Neural cell (in vitro differentiated cells): ENCODE measurements at regions not wholly inside any gene's neighbourhood (a gene's known extent, or its start where the extent isn't known, plus 50 kb on each side); places are given as distances from the start of the nearest gene placed in this dataset.

Experiments used
- H2AFZ ChIP-seq: fragments of 200-600, 300-800 bp; sonication (generic), shearing (Covaris generic); 2 replicates; pipeline ENCODE4 v1.6.0; 2014; ENCODE audit warnings: low read depth, mild to moderate bottlenecking, antibody characterized with exemption, low read length, moderate library complexity
- H3F3A ChIP-seq: fragments of 200-600 bp; shearing (Covaris generic); 2 replicates; pipeline ENCODE4 v1.6.1; 2016; ENCODE audit warnings: mild to moderate bottlenecking, moderate library complexity, mixed read lengths, antibody characterized with exemption, low read length; ENCODE audit not compliant: insufficient read depth, poor library complexity, severe bottlenecking
- H3K27ac ChIP-seq: fragments of 200-600, 300-800 bp; sonication (generic), shearing (Covaris generic); 2 replicates; pipeline ENCODE4 v1.5.1; 2014; ENCODE audit warnings: mild to moderate bottlenecking, low read length, moderate library complexity
- H3K27me3 ChIP-seq: fragments of 300-800, 200-600 bp; sonication (generic), shearing (Covaris generic); 2 replicates; pipeline ENCODE4 v1.6.0; 2014; ENCODE audit warnings: mild to moderate bottlenecking, low read depth, low read length, moderate library complexity; ENCODE audit not compliant: insufficient read depth
- H3K36me3 ChIP-seq: fragments of 300-800, 200-600 bp; sonication (generic), shearing (Covaris generic); 2 replicates; pipeline ENCODE4 v1.5.1; 2014; ENCODE audit warnings: mild to moderate bottlenecking, antibody characterized with exemption, low read length, moderate library complexity; ENCODE audit not compliant: insufficient read depth
- H3K4me2 ChIP-seq: fragments of 300-800, 200-600 bp; sonication (generic), shearing (Covaris generic); 2 replicates; pipeline ENCODE4 v1.6.0; 2014; ENCODE audit warnings: mild to moderate bottlenecking, low read length
- H3K4me3 ChIP-seq: fragments of 300-800, 200-600 bp; sonication (generic), shearing (Covaris generic); 2 replicates; pipeline ENCODE4 v1.5.1; 2014; ENCODE audit warnings: mild to moderate bottlenecking, low read length, moderate library complexity
- H3K79me2 ChIP-seq: fragments of 200-600 bp; shearing (Covaris generic); replicated peaks from 2 replicates; pipeline ENCODE4 v1.6.0; 2014; ENCODE audit warnings: mild to moderate bottlenecking, low read length, moderate library complexity; ENCODE audit not compliant: insufficient read depth
- H3K9ac ChIP-seq: fragments of 300-800, 200-600 bp; sonication (generic), shearing (Covaris generic); 2 replicates; pipeline ENCODE4 v1.6.1; 2016; ENCODE audit warnings: mild to moderate bottlenecking, low read length, mixed read lengths
- H3K9me2 ChIP-seq: fragments of 200-600 bp; shearing (Covaris generic); 2 replicates; pipeline ENCODE4 v1.6.1; 2016; ENCODE audit warnings: mild to moderate bottlenecking, low read length, mixed read lengths; ENCODE audit not compliant: insufficient read depth
- H3K9me3 ChIP-seq: fragments of 200-600, 300-800 bp; sonication (generic), shearing (Covaris generic); 2 replicates; pipeline ENCODE4 v1.6.1; 2016; ENCODE audit warnings: mild to moderate bottlenecking, mixed run types, low read length, moderate library complexity, mixed read lengths
- H4K20me1 ChIP-seq: fragments of 200-600 bp; shearing (Covaris generic); 2 replicates; pipeline ENCODE4 v1.6.1; 2016; ENCODE audit warnings: mild to moderate bottlenecking, mixed run types; ENCODE audit not compliant: insufficient read depth
- EP300 ChIP-seq: fragments of 450-650 bp; conservative IDR thresholded peaks from 2 replicates; pipeline ENCODE4 v1.6.1; 2014; ENCODE audit warnings: antibody characterized with exemption, mild to moderate bottlenecking, moderate library complexity; ENCODE audit not compliant: poor library complexity, severe bottlenecking
- EZH2 ChIP-seq: fragments of 200-600, 300-800 bp; shearing (Covaris generic), sonication (generic); IDR thresholded peaks from 2 replicates; pipeline ENCODE4 v1.6.1; 2014; ENCODE audit warnings: antibody characterized with exemption, low read length, borderline replicate concordance, mild to moderate bottlenecking; ENCODE audit not compliant: insufficient read depth, poor library complexity, severe bottlenecking
- MXI1 ChIP-seq: fragments of 450-650 bp; conservative IDR thresholded peaks from 2 replicates; pipeline ENCODE4 v1.6.1; 2014; ENCODE audit warnings: antibody characterized with exemption, mild to moderate bottlenecking; ENCODE audit not compliant: poor library complexity, severe bottlenecking
- POLR2AphosphoS5 ChIP-seq: IDR thresholded peaks from 2 replicates; pipeline ENCODE4 v1.6.1; 2012
- RAD21 ChIP-seq: fragments of 450-650 bp; conservative IDR thresholded peaks from 2 replicates; pipeline ENCODE4 v1.6.1; 2014; ENCODE audit warnings: antibody characterized with exemption, mild to moderate bottlenecking, moderate library complexity
- SMC3 ChIP-seq: fragments of 450-650 bp; conservative IDR thresholded peaks from 2 replicates; pipeline ENCODE4 v1.6.1; 2014; ENCODE audit warnings: antibody characterized with exemption, mild to moderate bottlenecking, moderate library complexity; ENCODE audit not compliant: poor library complexity
- TAF1 ChIP-seq: IDR thresholded peaks from 2 replicates; pipeline ENCODE4 v1.6.1; 2012; ENCODE audit warnings: low read depth
- TF ChIP-seq, protein P1 (sequence below): IDR thresholded peaks from 2 replicates; pipeline ENCODE4 v1.6.1; 2012; ENCODE audit warnings: borderline replicate concordance
- TF ChIP-seq, protein P2 (sequence below): fragments of 450-650 bp; IDR thresholded peaks from 2 replicates; pipeline ENCODE4 v1.5.1; 2014; ENCODE audit warnings: antibody characterized with exemption, mild to moderate bottlenecking, moderate library complexity; ENCODE audit not compliant: poor library complexity, severe bottlenecking

DNA sequence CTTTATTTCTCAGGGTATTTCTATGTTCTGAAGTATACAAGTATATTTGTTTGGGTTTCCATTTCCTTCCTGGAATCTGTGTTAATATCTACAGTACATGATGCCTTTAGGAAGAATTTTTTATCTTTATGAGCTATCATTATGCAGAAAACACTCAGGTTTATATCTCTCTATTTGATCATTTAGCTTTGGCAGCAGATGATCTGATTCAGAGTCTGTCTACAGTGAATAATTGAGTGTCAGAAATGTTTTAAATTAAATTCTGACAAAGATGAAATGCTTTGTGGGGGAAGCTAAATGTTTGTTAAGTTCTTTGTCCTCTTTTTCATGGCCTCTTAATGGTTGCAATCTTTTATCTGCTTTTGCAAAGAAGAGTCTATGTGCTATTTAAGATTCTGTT, 2141.0 kb upstream of the ACO1 start:
- no peak for TF ChIP-seq MXI1
- TF ChIP-seq SMC3: no peak
- no peak for TF ChIP-seq POLR2AphosphoS5
- no peak for TF ChIP-seq EZH2
- no peak for TF ChIP-seq EP300
- TF ChIP-seq RAD21: no peak
- no peak for TF ChIP-seq TAF1
- TF ChIP-seq, protein P1, sequence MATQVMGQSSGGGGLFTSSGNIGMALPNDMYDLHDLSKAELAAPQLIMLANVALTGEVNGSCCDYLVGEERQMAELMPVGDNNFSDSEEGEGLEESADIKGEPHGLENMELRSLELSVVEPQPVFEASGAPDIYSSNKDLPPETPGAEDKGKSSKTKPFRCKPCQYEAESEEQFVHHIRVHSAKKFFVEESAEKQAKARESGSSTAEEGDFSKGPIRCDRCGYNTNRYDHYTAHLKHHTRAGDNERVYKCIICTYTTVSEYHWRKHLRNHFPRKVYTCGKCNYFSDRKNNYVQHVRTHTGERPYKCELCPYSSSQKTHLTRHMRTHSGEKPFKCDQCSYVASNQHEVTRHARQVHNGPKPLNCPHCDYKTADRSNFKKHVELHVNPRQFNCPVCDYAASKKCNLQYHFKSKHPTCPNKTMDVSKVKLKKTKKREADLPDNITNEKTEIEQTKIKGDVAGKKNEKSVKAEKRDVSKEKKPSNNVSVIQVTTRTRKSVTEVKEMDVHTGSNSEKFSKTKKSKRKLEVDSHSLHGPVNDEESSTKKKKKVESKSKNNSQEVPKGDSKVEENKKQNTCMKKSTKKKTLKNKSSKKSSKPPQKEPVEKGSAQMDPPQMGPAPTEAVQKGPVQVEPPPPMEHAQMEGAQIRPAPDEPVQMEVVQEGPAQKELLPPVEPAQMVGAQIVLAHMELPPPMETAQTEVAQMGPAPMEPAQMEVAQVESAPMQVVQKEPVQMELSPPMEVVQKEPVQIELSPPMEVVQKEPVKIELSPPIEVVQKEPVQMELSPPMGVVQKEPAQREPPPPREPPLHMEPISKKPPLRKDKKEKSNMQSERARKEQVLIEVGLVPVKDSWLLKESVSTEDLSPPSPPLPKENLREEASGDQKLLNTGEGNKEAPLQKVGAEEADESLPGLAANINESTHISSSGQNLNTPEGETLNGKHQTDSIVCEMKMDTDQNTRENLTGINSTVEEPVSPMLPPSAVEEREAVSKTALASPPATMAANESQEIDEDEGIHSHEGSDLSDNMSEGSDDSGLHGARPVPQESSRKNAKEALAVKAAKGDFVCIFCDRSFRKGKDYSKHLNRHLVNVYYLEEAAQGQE: no peak
- TF ChIP-seq, protein P2, sequence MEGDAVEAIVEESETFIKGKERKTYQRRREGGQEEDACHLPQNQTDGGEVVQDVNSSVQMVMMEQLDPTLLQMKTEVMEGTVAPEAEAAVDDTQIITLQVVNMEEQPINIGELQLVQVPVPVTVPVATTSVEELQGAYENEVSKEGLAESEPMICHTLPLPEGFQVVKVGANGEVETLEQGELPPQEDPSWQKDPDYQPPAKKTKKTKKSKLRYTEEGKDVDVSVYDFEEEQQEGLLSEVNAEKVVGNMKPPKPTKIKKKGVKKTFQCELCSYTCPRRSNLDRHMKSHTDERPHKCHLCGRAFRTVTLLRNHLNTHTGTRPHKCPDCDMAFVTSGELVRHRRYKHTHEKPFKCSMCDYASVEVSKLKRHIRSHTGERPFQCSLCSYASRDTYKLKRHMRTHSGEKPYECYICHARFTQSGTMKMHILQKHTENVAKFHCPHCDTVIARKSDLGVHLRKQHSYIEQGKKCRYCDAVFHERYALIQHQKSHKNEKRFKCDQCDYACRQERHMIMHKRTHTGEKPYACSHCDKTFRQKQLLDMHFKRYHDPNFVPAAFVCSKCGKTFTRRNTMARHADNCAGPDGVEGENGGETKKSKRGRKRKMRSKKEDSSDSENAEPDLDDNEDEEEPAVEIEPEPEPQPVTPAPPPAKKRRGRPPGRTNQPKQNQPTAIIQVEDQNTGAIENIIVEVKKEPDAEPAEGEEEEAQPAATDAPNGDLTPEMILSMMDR: no peak
- Histone ChIP-seq H3K9ac (no peak overlapping the region), H3K4me3 (no peak overlapping the region), H3K27me3 (no peaks in the 10 kb centered on the region), H4K20me1 (no peaks in the 10 kb centered on the region), H3K9me3 (no peaks in the 10 kb centered on the region), H2AFZ (no peak overlapping the region), H3K4me2 (no peak overlapping the region), H3K9me2 (no peaks in the 10 kb centered on the region), H3F3A (no peaks in the 10 kb centered on the region), H3K36me3 (no peaks in the 10 kb centered on the region), H3K79me2 (no peaks in the 10 kb centered on the region), H3K27ac (no peak overlapping the region)

DNA sequence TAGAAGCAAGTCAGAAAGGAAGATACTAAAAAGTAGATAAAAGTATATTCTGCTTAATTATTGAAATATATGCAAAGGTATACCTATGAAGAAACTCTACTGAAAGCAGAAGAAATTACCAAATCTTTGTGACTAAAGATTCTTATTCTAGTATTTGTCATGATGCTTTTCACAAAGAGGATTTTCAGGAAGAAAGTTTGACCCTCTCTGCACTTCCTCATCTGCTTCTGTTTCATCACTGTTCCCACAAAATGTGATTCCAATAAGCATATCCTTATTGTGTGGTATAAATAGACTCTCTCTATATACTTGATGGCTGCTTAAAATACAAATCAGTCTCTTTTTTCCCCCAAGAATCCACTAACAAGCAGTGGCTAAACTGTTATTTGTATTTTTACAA, 2139.6 kb upstream of the ACO1 start:
- Histone ChIP-seq H3K4me2 (no peak overlapping the region), H3K27me3 (no peaks in the 10 kb centered on the region), H3K9me2 (no peaks in the 10 kb centered on the region), H4K20me1 (no peaks in the 10 kb centered on the region), H3K9ac (no peak overlapping the region), H3K4me3 (no peak overlapping the region), H3K9me3 (no peaks in the 10 kb centered on the region), H3F3A (no peaks in the 10 kb centered on the region), H2AFZ (no peak overlapping the region), H3K36me3 (no peaks in the 10 kb centered on the region), H3K27ac (no peak overlapping the region), H3K79me2 (no peaks in the 10 kb centered on the region)
- TF ChIP-seq POLR2AphosphoS5 (no peak), EZH2 (no peak)

DNA sequence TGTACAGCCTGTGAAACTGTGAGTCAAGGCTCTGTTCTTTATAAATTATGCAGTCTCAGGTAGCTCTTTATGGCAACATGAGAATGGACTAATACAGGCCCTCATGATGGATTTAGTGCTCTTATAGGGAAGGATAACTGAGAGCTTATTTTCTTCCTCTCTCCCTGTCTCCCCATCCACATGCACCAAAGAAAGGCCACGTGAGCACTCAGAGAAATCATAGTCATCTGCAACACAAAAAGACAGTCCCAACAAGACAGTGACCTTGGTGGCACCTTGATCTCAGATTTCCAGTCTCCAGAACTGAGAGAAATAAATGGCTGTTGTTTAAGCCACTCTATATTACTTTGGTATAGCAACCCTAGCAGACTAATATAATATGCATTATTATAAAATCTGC, 2133.6 kb upstream of the ACO1 start:
- Histone ChIP-seq H3K79me2 (no peaks in the 10 kb centered on the region), H3K4me3 (no peak overlapping the region), H3K4me2 (no peak overlapping the region), H3K27ac (no peak overlapping the region), H3K9ac (no peak overlapping the region), H3K9me2 (no peaks in the 10 kb centered on the region), H3K9me3 (no peaks in the 10 kb centered on the region), H3K36me3 (no peaks in the 10 kb centered on the region), H2AFZ (no peak overlapping the region), H3F3A (no peaks in the 10 kb centered on the region), H3K27me3 (no peaks in the 10 kb centered on the region), H4K20me1 (no peaks in the 10 kb centered on the region)
- TF ChIP-seq EZH2: no peak
- TF ChIP-seq EP300: no peak
- TF ChIP-seq, protein P2: no peak
- no peak for TF ChIP-seq RAD21
- TF ChIP-seq POLR2AphosphoS5: no peak
- TF ChIP-seq MXI1: no peak
- no peak for TF ChIP-seq SMC3
- TF ChIP-seq, protein P1: no peak
- no peak for TF ChIP-seq TAF1
